HCT116 (cell line): ENCODE measurements at regions not wholly inside any gene's neighbourhood (a gene's known extent, or its start where the extent isn't known, plus 50 kb on each side); places are given as distances from the start of the nearest gene placed in this dataset.

Source experiments
- CTCF ChIP-seq, 3 experiments: fragments of 200-600 bp in 1 of 3; sonication (generic) in 1 of 3; IDR thresholded peaks in 2 of 3; conservative IDR thresholded peaks in 1 of 3; 2 replicates each; pipeline ENCODE4 v1.5.1; 2012 to 2017; ENCODE audit warnings: low read depth in 2 of 3, low read length in 2 of 3, antibody characterized with exemption in 1 of 3, borderline replicate concordance in 1 of 3, control low read depth in 1 of 3, mild to moderate bottlenecking in 1 of 3, mixed read lengths in 1 of 3, mixed run types in 1 of 3, moderate library complexity in 1 of 3; ENCODE audit not compliant: insufficient read depth in 1 of 3
- EGR1 ChIP-seq: IDR thresholded peaks from 2 replicates; pipeline ENCODE4 v1.6.1; 2012; ENCODE audit warnings: low read depth

- no peak for TF ChIP-seq CTCF (IDR thresholded peaks at IDR 0.05 in 2 of 3, conservative IDR thresholded peaks at IDR 0.05 in 1 of 3; ENCODE audit: borderline replicate concordance in 1 of 3, insufficient read depth in 1 of 3, low read depth in 2 of 3, low read length in 2 of 3)
- no peak for TF ChIP-seq EGR1
Observed at GRCh38 chr20:58570204-58570859, 55.1 kb upstream of the APCDD1L start.
